GM18909 (cell line): ENCODE measurements at regions not wholly inside any gene's neighbourhood (a gene's known extent, or its start where the extent isn't known, plus 50 kb on each side); places are given as distances from the start of the nearest gene placed in this dataset.
"Not testable (repeated sequence)": the region's sequence is repeated elsewhere in the genome, so short reads cannot be mapped to it uniquely, and the experiment has no call there.

ENCODE experiments used
- ATAC-seq: cut with Tn5 transposase; IDR thresholded peaks from one replicate; pipeline ENCODE4 v1.9.1; 2021; ENCODE audit warnings: mild to moderate bottlenecking; ENCODE audit not compliant: unreplicated experiment, poor library complexity

DNA sequence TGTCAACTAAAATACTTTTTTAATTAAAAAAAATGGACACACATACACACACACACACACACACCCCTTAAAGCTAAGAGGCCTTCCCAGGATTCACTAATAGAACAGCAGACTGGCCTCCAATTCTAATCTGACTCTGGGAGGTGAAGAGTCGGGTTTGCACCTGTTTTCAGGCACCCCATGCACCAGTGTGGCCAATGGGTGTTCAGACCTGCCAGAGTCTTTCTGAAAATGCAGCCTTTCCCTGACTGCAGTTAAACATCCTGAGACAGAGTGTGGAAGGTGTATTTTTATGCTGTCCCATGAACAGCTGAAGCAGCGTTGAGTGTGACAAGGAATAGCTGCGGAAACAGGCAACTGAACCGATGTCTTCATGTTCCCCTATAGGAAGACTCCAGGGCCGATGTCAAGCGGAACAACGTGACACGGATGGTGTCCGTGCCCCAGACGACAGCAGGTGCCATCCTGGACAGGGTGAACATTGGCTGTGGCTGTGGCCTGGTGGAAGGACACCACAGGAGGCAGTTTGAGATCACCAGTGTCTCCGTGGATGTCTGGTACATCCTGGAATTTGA is 74.6 kb upstream of the LYZL2 start:
- ATAC-seq = no peak

DNA sequence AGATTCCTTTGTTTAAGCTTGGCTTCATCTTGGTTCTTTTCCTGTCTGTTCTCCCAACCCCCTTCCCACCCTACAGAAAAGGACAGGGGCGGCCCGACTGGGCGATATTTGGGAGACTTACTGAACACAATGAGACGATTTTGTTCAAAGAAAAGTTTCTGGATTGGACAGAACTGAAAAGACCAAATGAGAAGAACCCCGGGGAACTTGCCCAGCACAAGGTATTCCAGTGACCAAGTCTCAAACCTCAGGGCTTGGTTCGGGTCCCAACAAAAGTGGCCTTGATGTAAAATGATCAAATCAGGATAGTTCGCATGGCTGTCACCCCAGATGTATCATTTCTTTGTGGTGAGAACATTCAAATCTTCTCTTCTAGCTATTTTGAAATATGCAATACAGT is 73.9 kb upstream of the LYZL2 start:
- ATAC-seq = not testable (repeated sequence)

DNA sequence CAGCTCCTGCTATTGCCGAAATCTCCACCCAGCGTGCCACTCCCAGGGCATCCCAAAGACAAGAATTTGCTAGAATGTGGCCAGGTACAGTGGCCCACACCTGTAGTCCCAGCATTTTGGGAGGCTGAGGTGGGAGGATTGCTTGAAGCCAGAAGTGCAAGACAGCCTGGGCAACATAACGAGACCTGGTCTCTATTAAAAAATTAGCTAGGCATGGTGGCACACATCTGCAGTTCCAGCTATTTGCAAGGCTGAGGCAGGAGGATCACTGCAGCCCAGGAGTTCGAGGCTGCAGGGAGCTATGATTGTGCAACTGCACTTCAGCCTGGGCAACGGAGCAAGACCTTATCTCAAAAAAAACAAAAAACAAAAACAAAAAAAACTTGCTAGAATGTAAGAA is 73.3 kb upstream of the LYZL2 start:
- ATAC-seq = no peak

DNA sequence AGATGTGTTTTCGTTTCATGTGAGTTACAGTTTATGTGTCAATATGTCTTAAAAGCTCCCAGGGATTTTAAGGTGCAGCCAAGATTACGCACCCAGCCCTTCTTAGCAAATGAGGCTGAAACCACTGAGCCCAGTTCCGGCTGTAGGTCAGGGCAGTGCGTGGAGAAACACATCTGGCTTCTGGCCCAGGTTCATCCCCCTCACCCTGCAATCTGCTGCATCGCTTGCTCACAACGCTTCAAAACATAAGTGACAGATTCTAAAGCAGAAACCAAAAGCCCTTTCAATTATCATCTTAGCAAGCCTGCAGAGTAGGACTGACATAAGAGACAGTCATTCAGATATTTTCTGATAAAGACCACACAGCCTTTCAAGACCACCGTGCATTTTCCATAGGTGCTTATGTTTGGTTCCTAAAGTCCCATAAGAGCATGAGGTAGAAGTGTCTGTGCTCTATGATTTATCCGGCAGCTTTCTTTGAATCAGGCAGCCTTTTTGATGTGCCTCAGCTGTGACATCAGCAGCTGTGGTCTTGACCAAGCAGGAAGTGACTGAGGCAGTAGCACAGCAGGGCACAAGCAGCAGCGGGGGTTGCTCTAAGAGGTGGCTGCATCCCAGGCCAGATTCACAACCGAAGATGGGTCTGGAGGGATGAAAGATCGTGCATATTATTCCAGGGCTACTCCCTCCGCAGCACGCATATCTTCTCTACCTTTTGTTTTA is 72.1 kb upstream of the LYZL2 start:
- peak; percentile 71 for ATAC-seq

DNA sequence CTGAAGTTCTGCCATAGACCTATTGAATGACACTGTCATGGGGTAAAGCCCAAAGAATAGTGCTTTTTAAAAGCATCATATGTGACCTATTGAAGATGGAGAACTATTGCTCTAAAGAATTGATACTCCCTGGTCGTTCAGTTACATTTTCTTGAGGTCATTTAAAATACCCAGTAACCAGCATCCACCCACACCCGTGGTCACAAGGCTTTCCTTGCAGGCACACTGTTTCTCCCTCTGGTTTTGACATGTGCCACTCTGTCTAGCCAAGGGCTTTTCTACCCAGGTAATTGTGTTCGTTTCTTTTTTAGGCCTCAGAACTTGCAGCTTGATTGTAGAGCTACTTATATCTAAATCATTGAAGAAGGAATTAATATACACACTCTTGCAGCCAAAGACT is 68.3 kb upstream of the LYZL2 start:
- no peak for ATAC-seq

DNA sequence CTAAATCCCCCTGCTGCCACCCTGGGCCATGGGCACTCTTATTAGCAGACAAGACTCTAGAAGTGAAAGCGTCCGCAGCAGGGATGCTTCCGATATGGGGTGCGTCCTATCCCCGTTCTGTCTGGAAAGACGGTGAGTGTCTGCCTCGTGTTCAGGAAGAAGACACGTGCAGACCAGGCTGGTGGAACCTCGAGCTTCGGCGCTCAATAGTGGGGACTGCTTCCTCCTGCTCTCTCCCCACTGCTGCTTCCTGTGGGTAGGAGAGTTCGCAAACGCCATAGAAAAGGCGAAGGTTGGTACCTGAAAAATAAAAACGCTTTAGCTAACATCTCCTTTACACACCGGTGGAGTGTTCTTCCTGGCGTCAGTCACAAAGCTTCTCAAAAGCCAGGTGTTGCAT is 67.7 kb upstream of the LYZL2 start:
- ATAC-seq = not testable (repeated sequence)

DNA sequence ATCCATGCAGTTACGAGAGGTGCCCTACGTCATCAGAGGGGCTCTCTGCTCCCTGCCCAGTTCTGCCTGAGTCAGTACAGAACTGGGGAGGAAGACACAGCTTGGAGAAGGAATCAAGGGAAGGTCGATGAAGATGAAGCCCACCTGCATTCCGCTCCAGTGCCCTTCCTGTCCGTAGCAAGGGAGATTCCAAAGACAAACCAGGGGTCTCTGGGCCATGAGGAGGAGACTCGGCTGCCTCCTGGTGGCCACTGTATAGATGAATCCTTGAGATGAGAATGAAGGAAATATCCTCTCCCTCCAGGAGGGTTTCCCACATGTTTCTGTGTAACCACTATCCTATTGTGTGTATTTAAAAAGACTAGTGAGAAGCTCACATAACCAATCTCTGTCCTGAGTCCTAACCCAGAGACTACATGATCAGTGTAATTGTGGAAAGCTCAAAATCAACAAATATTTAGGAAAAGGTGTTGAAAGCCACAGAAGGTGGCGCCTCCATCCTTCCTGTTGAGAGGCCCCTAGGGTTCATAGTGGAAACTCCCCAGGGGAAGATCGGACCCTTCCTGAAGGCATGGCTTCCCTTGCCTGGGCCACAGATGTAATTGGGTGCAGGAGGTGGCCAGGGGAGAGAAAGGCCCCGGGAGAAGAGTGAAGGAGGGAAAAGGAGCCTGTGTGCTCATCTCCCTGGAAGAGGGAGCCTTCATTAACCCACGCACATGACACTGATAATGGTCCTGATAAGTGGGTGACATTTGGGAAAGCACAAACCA is 67.0 kb upstream of the LYZL2 start:
- not testable (repeated sequence) for ATAC-seq

DNA sequence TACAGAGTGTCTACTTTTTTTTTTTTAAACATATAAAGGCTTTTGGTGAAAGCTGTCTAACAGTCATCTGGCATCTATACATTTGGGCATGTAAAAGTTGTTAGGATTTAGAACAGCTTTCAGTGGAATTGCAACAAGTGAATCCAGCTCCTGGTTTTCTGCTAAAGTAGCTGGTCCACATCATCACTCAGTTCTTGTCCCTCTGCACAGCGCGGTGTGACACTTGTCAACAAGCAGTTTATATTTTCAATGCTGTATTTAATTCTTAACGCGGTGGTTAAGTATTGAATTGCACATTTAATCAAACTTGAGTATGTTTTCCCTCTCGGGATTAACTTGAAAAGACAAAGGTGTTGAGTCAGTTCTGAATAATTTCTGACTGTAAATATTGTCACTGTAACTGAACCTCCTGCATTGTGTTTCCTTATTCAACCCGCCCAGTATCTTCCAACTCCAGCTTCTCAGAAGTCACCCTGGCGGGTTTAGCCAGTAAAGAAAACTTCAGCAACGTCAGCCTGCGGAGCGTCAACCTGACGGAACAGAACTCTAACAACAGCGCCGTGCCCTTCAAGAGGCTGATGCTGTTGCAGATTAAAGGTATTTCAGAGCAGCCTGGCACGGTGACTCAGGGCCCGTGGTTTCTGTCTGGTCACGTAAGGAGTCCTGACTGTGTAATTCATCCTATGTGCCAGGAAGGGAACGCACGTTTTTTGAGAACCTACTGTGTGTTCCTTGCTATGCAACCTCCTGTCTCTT is 66.1 kb upstream of the LYZL2 start:
- not testable (repeated sequence) for ATAC-seq

DNA sequence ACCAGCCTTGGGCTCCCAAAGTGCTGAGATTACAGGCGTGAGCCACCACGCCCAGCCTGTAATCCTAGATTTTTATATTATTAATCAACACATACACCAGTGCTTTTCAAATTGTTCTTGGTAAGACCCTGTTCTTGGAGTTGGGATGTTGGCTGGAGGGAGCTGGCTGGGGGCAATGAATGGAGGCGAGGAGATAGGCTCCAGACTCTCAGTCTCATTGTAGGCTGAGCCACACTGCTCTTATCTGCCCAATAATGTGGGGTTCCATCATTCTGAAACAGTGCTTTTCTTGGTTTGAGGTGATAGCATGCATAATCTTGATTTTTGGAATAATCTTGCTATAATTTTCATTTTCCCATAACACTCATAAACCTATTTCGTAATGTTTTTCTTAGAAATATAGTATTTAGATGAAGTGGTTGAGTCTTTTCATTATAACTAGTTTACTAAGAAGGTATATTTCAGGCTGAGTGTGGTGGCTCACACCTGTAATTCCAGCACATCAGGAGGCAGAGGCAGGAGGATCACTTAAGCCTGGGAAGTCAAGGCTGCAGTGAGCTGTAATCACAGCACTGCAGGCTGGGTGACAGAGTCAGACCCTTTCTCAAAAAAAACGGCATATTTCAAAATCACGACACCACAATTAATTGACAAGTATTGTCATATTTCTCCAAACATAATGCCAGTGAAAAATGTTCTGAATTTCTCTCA is 65.1 kb upstream of the LYZL2 start:
- ATAC-seq = no peak

DNA sequence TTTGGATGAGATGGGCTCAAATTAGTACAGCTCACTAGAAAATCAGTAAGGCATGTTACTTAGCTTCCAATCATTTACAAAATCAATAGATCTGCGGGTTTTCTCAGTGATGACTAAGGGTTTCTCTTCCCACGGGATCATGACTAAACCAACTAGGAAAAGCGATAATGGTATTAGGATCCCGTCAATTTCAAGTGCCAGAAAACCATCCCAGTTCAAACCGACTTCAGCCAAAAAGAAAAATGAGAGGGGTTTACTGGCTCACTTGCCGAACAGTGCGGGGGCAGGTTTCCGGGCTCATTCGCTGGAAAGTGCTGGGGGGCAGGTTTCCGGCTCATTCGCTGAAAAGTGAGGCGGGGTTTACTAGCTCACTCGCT is 62.1 kb upstream of the LYZL2 start:
- no peak for ATAC-seq

DNA sequence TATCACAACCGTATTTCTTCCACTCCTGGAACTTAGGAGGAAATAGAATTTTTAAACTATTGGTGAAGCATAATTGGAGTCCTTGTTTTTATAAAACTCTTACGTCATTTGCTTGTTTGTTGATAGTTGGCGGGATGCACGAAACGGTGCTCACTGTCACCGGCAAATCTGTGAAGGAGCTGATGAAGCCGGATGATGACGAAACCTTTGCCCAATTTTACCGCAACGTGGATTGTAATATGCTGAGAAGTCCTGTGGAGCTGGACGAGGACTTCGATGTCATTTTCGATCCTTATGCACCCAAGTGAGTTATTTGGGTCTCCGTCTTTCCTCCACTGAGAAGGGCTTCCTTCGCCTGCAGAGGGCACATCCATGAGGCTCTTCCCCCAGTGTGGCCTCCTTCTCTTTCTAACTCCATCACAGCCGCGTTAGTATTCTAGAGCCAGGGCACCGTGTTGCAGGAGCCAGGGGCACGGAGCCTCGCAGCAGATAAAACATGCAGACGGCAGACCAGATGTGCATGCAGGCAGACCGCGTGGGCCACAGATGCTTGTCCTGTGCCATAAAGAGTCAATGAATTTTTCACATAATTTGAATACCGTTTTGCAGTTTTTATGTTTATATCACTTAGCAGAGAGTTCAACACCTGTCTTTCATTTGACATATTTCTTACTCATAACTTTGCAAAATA is 61.5 kb upstream of the LYZL2 start:
- not testable (repeated sequence) for ATAC-seq

DNA sequence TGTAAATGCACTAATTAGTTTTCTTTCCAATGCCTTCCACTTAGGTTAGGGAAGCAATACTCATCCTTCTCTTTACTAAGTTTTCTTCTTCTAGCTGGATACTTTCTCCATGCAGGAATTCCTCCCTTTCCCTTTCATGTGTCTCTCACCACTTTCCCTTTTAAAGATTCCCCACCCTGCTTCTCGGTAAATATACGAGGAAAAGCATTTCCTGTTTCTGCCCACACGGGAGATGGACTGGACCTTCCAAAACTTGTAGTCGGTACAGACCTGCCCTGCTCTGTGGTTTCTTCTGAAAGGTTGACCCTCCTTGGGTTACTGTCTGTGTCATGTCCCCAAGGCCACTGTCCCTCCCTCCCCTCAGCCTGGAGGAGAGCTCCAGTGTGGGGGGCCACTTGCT is 58.9 kb upstream of the LYZL2 start:
- no peak for ATAC-seq

DNA sequence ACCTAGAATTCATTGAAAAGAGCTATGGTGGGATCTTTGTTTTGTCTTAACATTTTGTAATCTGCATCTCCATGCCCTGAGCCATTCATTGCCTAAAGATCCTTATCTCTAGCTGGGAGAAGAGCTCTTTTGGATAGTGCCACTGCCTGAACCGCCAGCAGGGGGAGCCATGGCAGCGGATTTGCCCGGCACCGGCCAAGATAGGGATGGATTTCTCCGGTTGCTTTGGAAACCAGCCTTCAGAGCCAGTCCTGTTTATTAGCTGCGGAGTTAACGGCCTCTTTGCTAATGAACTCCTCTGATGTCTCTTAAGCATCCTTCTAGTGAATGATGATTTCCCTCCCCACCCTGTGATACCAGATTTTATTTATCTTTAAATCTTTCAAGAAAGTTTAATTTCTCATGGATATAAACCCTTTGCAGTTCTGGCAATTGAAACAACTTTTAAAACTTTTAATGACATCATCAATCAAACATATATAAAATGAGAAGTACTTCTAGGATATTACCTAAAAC is 58.2 kb upstream of the LYZL2 start:
- peak; percentile 56 for ATAC-seq

DNA sequence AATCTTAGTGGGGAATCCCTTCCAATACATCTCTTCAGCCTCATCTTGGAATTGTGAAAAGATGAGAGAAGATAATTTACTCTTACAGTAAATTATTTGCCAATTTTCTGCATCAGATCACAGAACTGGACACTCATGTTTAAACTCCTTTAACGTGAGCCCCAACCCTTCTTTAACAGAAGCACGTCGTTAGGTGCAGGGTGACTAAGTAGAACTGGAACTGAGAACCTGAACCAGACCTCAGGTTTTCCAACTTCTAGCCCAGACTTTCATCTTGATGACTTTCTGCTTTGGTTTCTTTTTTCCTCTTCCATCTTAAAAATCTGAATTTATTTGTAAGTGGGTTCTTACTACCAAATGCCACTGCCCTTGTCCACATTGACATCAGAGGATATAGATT is 57.2 kb upstream of the LYZL2 start:
- no peak for ATAC-seq

DNA sequence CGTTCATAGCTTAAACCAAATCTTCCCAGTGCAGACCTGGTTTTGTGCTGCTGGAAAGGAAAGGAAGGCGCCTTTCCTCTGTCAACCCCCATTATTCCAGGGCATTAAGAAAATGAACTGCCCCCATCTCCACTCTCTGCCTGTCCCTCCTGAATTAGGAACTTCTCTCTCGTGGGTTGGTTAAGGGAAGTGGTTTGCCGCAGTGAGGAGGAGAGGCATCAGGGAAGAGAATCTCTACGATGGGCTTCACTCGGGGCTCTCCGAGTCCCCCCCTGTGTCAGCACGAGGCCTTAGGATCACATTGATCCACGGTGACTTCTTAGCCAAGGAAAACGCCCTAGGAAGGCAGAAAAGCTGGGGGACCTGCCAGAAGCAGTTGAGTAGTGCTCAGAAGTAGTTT is 53.9 kb upstream of the LYZL2 start:
- no peak for ATAC-seq

DNA sequence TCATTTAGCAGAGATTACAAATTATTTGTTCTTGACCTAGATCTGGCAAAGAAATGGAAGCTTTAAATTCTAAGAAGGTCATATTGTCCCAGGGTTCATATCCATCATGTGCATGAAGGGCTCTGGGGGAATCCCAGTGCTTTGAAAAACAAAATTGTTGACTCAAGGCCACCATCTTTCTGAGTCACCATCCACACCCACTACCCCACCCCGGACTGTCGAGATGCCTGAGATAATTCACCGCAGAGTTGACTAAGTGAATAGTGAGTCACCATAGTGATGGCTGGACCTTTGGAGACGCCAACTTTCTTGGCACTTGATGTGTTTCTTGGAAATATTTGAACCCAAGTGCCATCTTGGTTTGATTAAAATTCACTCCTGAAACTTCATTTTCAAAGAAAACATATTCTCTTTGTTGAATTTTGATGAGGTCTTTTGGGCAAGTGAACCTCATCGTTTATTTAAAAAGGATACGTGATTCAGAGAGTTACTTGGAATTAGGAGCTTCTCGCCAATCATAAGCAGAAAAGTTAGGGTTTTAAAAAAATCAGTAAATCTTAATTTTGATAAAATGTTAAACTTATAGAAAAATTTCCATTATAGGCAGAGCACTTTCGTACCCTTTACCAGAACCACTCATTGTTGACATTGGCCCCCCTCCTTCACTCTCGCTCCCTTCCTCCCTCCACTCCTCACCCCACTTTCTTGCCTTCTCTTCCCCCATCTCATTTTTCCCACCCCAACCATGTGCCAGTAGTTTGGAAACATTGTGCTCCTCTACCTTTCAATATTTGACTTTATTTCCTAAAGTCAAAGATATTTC is 53.0 kb upstream of the LYZL2 start:
- ATAC-seq = not testable (repeated sequence)

DNA sequence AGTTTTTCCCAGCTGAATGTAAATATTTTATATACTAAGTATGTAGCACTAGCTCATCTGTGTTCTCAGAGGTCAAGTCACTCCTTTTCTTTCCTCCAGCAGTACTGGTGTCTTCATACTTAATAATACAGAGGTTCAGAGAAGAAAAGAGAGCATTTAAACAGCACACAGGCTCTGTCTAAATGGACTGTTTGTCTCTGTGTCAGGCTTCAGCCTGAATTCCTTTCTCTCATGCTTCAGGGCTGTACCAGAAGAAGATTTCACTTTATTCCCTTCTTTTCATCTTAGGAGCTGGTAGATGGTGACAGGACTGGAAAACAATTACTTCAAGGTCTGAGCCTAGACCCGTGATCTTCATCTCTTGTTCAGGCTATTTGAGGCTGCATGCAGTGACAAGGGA is 51.4 kb upstream of the LYZL2 start:
- ATAC-seq = no peak
